AG04450 (cell line): ENCODE measurements at regions not wholly inside any gene's neighbourhood (a gene's known extent, or its start where the extent isn't known, plus 50 kb on each side); places are given as distances from the start of the nearest gene placed in this dataset.
"Not testable (repeated sequence)": the region's sequence is repeated elsewhere in the genome, so short reads cannot be mapped to it uniquely, and the experiment has no call there.

ENCODE experiments used
- CTCF ChIA-PET: fragments of 300-600, 350-600 bp; formaldehyde crosslinking; extraction: SDS; loops from one replicate; lab custom pipeline; 2022; ENCODE audit warnings: antibody characterized with exemption, inconsistent platforms; lab: Charles Lee
- POLR2A ChIA-PET: fragments of 350-600 bp; formaldehyde crosslinking; extraction: SDS; loops from one replicate; lab custom pipeline; 2021; ENCODE audit warnings: antibody characterized with exemption, inconsistent platforms; lab: Yijun Ruan, JAX
- DNase-seq: peaks from one replicate; pipeline ENCODE4 v3.0.0-alpha.2; 2011; ENCODE audit warnings: low read depth, low spot score
- H3K27ac ChIP-seq: one replicate; pipeline ENCODE4 v1.5.1; 2012; ENCODE audit warnings: low read depth, low read length, control low read depth
- H3K27me3 ChIP-seq: one replicate; pipeline ENCODE4 v1.6.0; 2012; ENCODE audit warnings: low read length; ENCODE audit not compliant: control insufficient read depth, insufficient read depth
- H3K4me3 ChIP-seq: 2 replicates; pipeline ENCODE4 v1.5.1; 2011; ENCODE audit warnings: mild to moderate bottlenecking, low read depth, low read length, control low read depth
- H3K9me3 ChIP-seq: 2 replicates; pipeline ENCODE4 v1.5.1; 2012; ENCODE audit warnings: low read length; ENCODE audit not compliant: control insufficient read depth, insufficient read depth
- TF ChIP-seq, protein P1 (sequence below): IDR thresholded peaks from 2 replicates; pipeline ENCODE4 v1.5.1; 2011; ENCODE audit warnings: low read depth, low read length, control low read depth, inconsistent platforms

- TF ChIP-seq, protein P1, sequence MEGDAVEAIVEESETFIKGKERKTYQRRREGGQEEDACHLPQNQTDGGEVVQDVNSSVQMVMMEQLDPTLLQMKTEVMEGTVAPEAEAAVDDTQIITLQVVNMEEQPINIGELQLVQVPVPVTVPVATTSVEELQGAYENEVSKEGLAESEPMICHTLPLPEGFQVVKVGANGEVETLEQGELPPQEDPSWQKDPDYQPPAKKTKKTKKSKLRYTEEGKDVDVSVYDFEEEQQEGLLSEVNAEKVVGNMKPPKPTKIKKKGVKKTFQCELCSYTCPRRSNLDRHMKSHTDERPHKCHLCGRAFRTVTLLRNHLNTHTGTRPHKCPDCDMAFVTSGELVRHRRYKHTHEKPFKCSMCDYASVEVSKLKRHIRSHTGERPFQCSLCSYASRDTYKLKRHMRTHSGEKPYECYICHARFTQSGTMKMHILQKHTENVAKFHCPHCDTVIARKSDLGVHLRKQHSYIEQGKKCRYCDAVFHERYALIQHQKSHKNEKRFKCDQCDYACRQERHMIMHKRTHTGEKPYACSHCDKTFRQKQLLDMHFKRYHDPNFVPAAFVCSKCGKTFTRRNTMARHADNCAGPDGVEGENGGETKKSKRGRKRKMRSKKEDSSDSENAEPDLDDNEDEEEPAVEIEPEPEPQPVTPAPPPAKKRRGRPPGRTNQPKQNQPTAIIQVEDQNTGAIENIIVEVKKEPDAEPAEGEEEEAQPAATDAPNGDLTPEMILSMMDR, result no peak
- Histone ChIP-seq H3K4me3 (no peak overlapping the region), H3K27ac (no peak overlapping the region), H3K27me3 (peaks cover 32% of the 10 kb centered on the region), H3K9me3 (no peaks in the 10 kb centered on the region; the same call in 1 of the 2 replicates)
- no peak for DNase-seq
- POLR2A ChIA-PET, result interaction anchor here (0.7 kb wide), 1 partner anchor 34 kb away, joined by 3 read pairs; no protein-coding TSS in a partner anchor
- CTCF ChIA-PET, result no interaction called here
These were observed 334.4 kb downstream of the SRGAP2C start for GRCh38 chr1:121519042-121519755.

- H3K9me3 ChIP-seq, DNase-seq, H3K4me3 ChIP-seq, H3K27ac ChIP-seq, CTCF ChIA-PET: not testable (repeated sequence)
- peaks cover 32% of the 10 kb centered on the region for H3K27me3 ChIP-seq
- POLR2A ChIA-PET, result interaction anchor here (0.7 kb wide), 1 partner anchor 34 kb away, joined by 3 read pairs; no protein-coding TSS in a partner anchor
These were observed 335.0 kb downstream of the SRGAP2C start for GRCh38 chr1:121519756-121520286.

DNA sequence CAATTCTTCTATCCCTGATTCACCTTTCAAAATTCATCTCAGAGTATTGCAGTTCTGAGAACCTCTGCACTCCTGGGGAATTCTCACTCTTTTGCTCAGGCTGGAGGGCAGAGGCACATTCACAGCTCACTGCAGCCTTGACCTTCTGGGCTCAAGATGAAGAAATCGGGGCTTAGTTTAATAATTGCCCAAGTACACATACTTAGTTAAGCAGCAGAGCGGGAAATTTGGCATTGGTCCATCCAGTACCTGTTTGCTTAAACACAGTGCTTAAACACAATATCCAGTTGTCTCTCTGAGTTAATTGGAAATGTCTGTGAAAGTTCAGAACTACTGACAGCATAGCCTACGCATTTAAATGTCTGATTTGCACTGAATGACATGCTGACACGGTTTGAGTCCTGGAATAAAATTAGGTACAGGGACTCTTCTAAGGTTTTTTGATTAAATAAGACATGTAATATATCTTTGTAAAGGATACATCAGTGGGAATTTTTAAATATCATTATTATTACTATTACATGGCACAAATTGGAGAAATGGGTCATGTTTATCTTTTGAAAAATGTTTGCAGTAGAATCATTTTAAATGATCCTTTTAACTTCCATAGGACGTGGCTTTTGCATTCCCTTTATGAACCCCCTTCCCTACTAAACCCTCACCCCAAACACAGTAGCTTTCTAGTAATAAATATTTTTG lies 337.4 kb downstream of the SRGAP2C start:
- TF ChIP-seq, protein P1, result no peak
- CTCF ChIA-PET, result interaction anchor here (1.2 kb wide), 1 partner anchor 25 kb away, joined by 3 read pairs; no protein-coding TSS in a partner anchor
- H3K9me3 ChIP-seq, result no peaks in the 10 kb centered on the region; the same call in 1 of the 2 replicates

GRCh38 chr1:121523112-121523511 lies 338.3 kb downstream of the SRGAP2C start:
- H3K9me3 ChIP-seq, CTCF ChIA-PET, POLR2A ChIA-PET, H3K4me3 ChIP-seq, DNase-seq, H3K27ac ChIP-seq: not testable (repeated sequence)
- peaks cover 28% of the 10 kb centered on the region for H3K27me3 ChIP-seq

More for the DNA sequence above, 337.4 kb downstream of the SRGAP2C start:
- H3K4me3 ChIP-seq, result no peak overlapping the region
- no peak overlapping the region for H3K27ac ChIP-seq
- peaks cover 32% of the 10 kb centered on the region for H3K27me3 ChIP-seq
- POLR2A ChIA-PET, result no interaction called here
- DNase-seq, result no peak

- ChIA-PET CTCF (no interaction called here), POLR2A (no interaction called here)
- DNase-seq, result no peak
- no peaks in the 10 kb centered on the region for H3K9me3 ChIP-seq
- H3K4me3 ChIP-seq, result no peak overlapping the region
- TF ChIP-seq, protein P1, result no peak
- peaks cover 8% of the 10 kb centered on the region for H3K27me3 ChIP-seq
- H3K27ac ChIP-seq, result no peak overlapping the region
These were observed 340.6 kb downstream of the SRGAP2C start for GRCh38 chr1:121525355-121525754.

GRCh38 chr1:121528958-121529357 lies 344.2 kb downstream of the SRGAP2C start:
- POLR2A ChIA-PET, CTCF ChIA-PET, H3K27ac ChIP-seq, H3K9me3 ChIP-seq, H3K27me3 ChIP-seq, H3K4me3 ChIP-seq, DNase-seq: not testable (repeated sequence)

DNA sequence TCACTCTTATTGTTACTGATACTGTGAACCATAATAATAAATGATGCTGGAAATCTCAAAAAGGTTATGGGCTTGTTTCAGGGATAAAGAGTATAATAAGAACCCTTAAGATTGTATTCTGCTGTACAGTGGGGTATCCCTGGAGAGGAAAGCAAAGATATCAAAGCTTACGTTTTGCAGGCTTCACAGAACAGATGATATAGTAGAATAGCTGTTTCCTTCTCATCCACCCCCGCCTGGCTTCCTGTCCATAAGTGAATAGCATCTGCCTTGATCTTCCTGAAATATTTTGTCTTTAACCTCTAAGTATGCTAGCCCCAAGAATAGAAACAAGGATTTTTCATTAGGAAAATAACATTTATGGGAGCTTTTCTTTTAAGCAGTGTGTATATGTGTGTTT lies 345.3 kb downstream of the SRGAP2C start:
- DNase-seq, H3K9me3 ChIP-seq, CTCF ChIA-PET, POLR2A ChIA-PET, H3K27ac ChIP-seq, H3K27me3 ChIP-seq, H3K4me3 ChIP-seq: not testable (repeated sequence)

- CTCF ChIA-PET, DNase-seq, H3K27me3 ChIP-seq, POLR2A ChIA-PET, H3K4me3 ChIP-seq, H3K27ac ChIP-seq, H3K9me3 ChIP-seq: not testable (repeated sequence)
These were observed 347.0 kb downstream of the SRGAP2C start for GRCh38 chr1:121531747-121532146.

DNA sequence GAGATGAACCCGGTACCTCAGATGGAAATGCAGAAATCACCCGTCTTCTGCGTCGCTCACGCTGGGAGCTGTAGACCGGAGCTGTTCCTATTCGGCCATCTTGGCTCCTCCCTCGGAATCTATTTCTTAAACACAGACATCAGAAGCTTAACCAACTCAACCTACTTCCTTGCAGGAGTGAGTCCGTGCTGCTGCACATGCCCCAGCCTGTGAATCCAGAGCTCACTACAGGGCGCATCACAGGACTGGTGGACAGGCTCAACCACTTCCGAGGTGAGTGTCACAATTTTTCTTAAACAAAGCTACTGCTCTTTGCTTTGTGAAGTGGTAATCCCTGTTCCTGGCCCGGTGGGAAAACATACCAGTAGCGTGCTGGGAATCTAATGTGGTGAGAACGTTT lies 353.4 kb downstream of the SRGAP2C start:
- CTCF ChIA-PET, POLR2A ChIA-PET, DNase-seq, H3K27me3 ChIP-seq, H3K27ac ChIP-seq, H3K4me3 ChIP-seq, H3K9me3 ChIP-seq: not testable (repeated sequence)
